SU-DHL-6 (cell line): ENCODE measurements at regions not wholly inside any gene's neighbourhood (a gene's known extent, or its start where the extent isn't known, plus 50 kb on each side); places are given as distances from the start of the nearest gene placed in this dataset.

Experiments used
- H2AFZ ChIP-seq: fragments of 200-600 bp; sonication (generic); 2 replicates; pipeline ENCODE4 v1.6.1; 2014; ENCODE audit warnings: low read depth, mild to moderate bottlenecking, moderate library complexity, mixed read lengths, antibody characterized with exemption, low read length; ENCODE audit not compliant: severe bottlenecking
- H3F3A ChIP-seq: fragments of 200-600 bp; shearing (Covaris generic); 2 replicates; pipeline ENCODE4 v1.6.0; 2016; ENCODE audit warnings: antibody characterized with exemption, mild to moderate bottlenecking; ENCODE audit not compliant: insufficient read depth
- H3K27ac ChIP-seq: fragments of 200-600 bp; sonication (generic); 2 replicates; pipeline ENCODE4 v1.5.1; 2016; ENCODE audit warnings: low read depth, mild to moderate bottlenecking, low read length, moderate library complexity, mixed read lengths
- H3K27me3 ChIP-seq: fragments of 200-600 bp; sonication (generic), shearing (Covaris generic); 2 replicates; pipeline ENCODE4 v1.6.0; 2014; ENCODE audit warnings: mild to moderate bottlenecking, low read length
- H3K36me3 ChIP-seq: fragments of 200-600 bp; sonication (generic); 2 replicates; pipeline ENCODE4 v1.6.1; 2014; ENCODE audit warnings: mild to moderate bottlenecking, low read length, mixed read lengths
- H3K4me2 ChIP-seq: fragments of 300-600, 200-600 bp; shearing (Covaris generic), sonication (generic); 2 replicates; pipeline ENCODE4 v1.6.0; 2014; ENCODE audit warnings: low read length, low read depth, mild to moderate bottlenecking; ENCODE audit not compliant: poor library complexity, severe bottlenecking
- H3K4me3 ChIP-seq: fragments of 200-600 bp; sonication (generic); 2 replicates; pipeline ENCODE4 v1.5.1; 2014; ENCODE audit warnings: antibody characterized with exemption, low read length, mild to moderate bottlenecking, mixed read lengths; ENCODE audit not compliant: insufficient read depth, poor library complexity, severe bottlenecking
- H3K79me2 ChIP-seq: fragments of 200-600 bp; sonication (generic); 2 replicates; pipeline ENCODE4 v1.6.1; 2014; ENCODE audit warnings: mild to moderate bottlenecking, low read length, moderate library complexity; ENCODE audit not compliant: insufficient read depth
- H3K9ac ChIP-seq: fragments of 200-600 bp; sonication (generic); 2 replicates; pipeline ENCODE4 v1.7.0; 2014; ENCODE audit warnings: mild to moderate bottlenecking, low read length
- H3K9me2 ChIP-seq: fragments of 200-600 bp; sonication (generic); replicated peaks from 2 replicates; pipeline ENCODE4 v1.6.1; 2014; ENCODE audit warnings: low read length; ENCODE audit not compliant: insufficient read depth
- H3K9me3 ChIP-seq: fragments of 200-600 bp; sonication (generic); 2 replicates; pipeline ENCODE4 v1.6.1; 2014; ENCODE audit warnings: low read length, mixed read lengths; ENCODE audit not compliant: insufficient read depth
- H4K20me1 ChIP-seq: fragments of 200-600 bp; sonication (generic); 2 replicates; pipeline ENCODE4 v1.6.1; 2014; ENCODE audit warnings: low read depth, mild to moderate bottlenecking, antibody characterized with exemption, low read length, moderate library complexity, mixed read lengths
- CTCF ChIP-seq: fragments of 200-600 bp; sonication (generic); IDR thresholded peaks from one replicate; pipeline ENCODE4 v1.5.1; 2017; ENCODE audit warnings: antibody characterized with exemption, mild to moderate bottlenecking, low read length, moderate library complexity; ENCODE audit not compliant: insufficient read depth, poor library complexity, severe bottlenecking
- EZH2phosphoT487 ChIP-seq: fragments of 200-600 bp; sonication (generic), shearing (Covaris generic); conservative IDR thresholded peaks from 2 replicates; pipeline ENCODE4 v1.6.1; 2018; ENCODE audit warnings: mild to moderate bottlenecking, antibody characterized with exemption, low read length, moderate library complexity, mixed read lengths

- Histone ChIP-seq H3K9ac (no peak overlapping the region), H3K9me3 (no peaks in the 10 kb centered on the region), H3K4me2 (no peak overlapping the region), H3K27me3 (no peaks in the 10 kb centered on the region), H3K36me3 (no peaks in the 10 kb centered on the region), H3F3A (no peaks in the 10 kb centered on the region), H2AFZ (no peak overlapping the region), H3K4me3 (no peak overlapping the region), H3K79me2 (no peaks in the 10 kb centered on the region), H3K27ac (no peak overlapping the region), H4K20me1 (no peaks in the 10 kb centered on the region), H3K9me2 (no peaks in the 10 kb centered on the region)
- TF ChIP-seq EZH2phosphoT487 = no peak
- no peak for TF ChIP-seq CTCF
Measured at GRCh38 chr2:10989151-10989550, 77.4 kb downstream of the KCNF1 start.

- H3K9me2 ChIP-seq = no peaks in the 10 kb centered on the region
- no peaks in the 10 kb centered on the region for H3K36me3 ChIP-seq
- no peaks in the 10 kb centered on the region for H3K9me3 ChIP-seq
- H3K4me2 ChIP-seq = no peak overlapping the region
- no peak overlapping the region for H2AFZ ChIP-seq
- no peak overlapping the region for H3K27ac ChIP-seq
- H3K9ac ChIP-seq = no peak overlapping the region
- H4K20me1 ChIP-seq = no peaks in the 10 kb centered on the region
- no peaks in the 10 kb centered on the region for H3K27me3 ChIP-seq
- H3F3A ChIP-seq = no peaks in the 10 kb centered on the region
- H3K4me3 ChIP-seq = no peak overlapping the region
- no peaks in the 10 kb centered on the region for H3K79me2 ChIP-seq
- TF ChIP-seq EZH2phosphoT487 (no peak), CTCF (no peak)
Measured at GRCh38 chr2:10989782-10990181, 78.0 kb downstream of the KCNF1 start.

- Histone ChIP-seq H4K20me1 (no peaks in the 10 kb centered on the region), H3F3A (no peaks in the 10 kb centered on the region), H3K36me3 (no peaks in the 10 kb centered on the region), H3K4me3 (no peak overlapping the region), H3K27ac (no peak overlapping the region), H3K79me2 (no peaks in the 10 kb centered on the region), H3K27me3 (no peaks in the 10 kb centered on the region), H3K4me2 (no peak overlapping the region), H3K9me3 (no peaks in the 10 kb centered on the region), H3K9me2 (no peaks in the 10 kb centered on the region), H3K9ac (no peak overlapping the region), H2AFZ (no peak overlapping the region)
- TF ChIP-seq CTCF (no peak), EZH2phosphoT487 (no peak)
Measured at GRCh38 chr2:10990561-10991111, 78.9 kb downstream of the KCNF1 start.
